OCI-M1 (cell line): ENCODE measurements at regions not wholly inside any gene's neighbourhood (a gene's known extent, or its start where the extent isn't known, plus 50 kb on each side); places are given as distances from the start of the nearest gene placed in this dataset.
A peak's percentile ranks its signal among the peaks of the same experiment; 100 is the strongest.

Experiments used
- DNase-seq: peaks from one replicate; lab custom pipeline; 2025; lab: John Stamatoyannopoulos, UW

DNA sequence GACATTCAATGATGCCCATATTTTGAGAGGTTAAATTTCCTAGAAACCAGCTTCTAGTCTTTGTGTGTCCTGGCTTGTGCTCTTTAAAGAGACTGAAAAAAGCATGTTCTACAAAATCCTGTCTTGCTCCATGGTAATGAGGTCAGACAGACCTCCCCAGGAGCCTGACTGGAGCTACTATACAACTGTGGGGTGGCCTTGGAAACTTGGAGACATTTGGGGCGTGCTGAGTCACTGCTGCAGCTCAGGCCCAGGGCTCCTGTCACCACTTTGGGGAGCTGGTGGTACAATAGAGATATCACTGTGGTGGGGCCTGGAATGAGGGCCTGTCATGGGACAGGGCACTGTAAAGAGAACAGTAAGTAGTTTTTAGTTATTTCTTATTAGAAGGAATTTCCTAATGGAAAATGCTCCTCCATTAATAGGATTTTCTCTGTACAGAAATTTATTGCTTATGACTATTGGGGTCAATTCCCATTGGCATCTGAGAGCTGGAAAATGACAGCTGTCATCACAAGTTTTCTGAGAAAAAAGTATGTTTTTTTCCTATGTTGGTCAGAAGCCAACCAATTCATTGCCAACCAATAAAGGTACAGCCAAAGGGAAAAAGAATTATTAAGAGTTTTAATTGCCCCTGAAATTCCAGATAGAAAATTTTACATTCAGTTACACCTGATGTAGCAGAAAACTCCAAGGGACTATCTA is 207.4 kb upstream of the JADE1 start:
- DNase-seq, result no peak

DNA sequence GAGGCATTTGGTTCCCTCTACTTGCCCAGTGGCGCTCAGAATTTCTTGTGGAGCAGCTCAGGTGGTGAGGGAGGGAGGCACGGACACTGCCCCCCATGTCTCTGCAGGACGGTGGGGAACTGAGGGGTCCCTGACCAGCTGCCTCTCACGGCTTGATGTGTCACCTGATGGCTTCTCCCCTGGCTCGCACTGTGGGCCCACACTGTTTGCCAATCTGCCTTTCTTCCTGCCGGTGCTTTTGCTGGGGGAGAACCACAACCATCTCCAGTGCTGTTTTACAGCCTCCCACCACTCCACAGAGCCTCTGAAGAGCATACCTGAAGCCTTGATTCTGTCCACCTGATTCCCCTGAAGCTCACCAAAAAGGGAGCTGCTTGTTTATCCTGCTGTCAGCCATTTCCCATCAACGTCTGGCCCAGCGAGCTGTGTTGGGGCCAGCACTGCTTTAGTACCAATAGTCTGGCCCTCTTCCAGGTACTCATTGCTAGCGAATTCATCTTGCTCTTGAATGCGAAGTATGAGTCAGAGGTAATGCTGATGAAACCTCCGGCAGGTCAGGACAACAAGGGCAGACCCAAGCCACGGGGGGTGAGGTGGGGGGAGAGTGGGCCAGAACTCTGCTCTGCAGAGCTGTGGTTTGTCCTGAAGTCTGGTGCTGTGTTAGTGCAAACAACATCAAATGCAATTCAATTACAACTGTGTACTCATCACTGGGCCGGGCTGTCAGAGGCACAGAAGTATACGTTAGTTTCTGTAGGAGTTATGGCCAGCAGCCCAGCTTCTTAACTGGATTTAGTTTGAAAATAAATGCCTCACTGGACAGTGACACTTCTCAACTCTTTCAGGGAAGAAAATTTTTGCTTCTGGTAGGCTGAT is 208.3 kb upstream of the JADE1 start:
- DNase-seq, result no peak

DNA sequence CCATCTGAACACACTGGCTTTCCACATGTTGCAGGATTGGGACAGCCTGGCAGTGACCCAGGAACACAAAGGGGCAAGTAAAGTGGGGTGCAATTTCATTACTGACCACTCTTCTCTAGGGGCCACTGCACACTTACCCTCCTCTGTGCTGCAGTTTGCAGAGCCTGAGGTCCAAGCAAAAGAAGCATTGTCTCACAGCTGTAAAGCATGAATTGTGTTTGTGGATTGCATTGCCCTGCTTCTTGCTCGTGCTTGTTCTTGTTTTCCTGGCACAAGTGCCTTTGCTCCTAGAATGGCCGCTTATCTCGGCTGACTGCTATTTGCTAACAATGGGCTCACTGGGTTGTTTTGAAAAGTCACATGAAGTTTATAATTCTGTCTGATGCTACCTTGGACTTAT is 209.1 kb upstream of the JADE1 start:
- no peak for DNase-seq

DNA sequence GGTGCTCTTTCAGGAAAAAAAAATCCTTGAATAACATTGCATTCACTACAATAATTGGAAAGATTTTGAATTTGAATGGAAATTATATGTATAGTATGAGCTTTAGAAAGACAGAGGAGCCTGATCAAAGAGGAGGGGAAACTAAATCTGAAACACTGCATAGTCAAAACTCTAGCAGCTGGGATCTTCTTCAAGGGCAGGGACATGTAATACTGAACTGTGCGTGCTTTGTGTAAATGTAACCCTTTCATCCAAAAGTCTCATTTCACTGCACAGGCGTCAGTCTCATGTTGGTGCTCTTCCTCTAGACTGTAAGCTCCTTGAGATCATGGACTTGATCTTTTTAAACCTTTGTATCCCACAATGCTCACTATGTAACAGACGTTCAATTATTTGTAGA is 212.0 kb upstream of the JADE1 start:
- DNase-seq, result no peak

DNA sequence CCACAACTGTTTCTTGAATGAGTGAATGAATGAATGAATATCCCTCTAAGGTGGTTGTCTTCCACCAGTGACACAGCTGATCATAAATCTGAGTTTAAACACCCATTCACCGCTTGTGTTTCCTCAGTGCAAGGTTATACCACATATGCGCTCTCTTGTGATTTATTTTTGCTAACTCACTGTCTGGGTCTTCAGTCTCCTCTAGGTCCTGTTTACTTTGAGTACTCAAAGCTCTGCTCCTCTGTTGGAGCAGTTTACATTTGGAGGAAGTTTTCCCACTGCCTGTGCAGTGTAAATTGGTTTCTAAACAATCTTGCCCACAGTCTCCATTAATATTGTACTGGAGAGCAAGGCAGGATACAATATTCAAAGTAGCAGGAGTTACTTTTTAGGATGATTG is 212.6 kb upstream of the JADE1 start:
- DNase-seq, result no peak

DNA sequence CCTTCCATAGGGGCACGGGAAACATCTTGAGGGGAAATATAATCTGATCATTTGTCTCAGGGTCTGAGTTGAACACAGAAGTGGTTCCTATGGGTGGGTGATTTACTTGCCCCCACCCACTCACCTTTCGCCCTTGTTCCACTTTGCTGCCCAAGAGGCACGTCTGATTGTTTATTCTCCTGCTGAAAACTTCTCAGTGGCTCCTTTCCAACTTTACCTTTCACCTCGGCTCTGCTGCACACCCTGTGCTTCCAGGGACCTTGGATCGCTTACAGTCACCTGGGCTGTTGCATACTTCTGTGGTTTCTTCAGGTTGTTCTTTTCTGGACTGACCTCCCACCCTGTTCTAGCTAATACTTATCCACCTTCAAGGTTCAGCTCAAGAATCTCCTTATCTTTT is 213.4 kb upstream of the JADE1 start:
- no peak for DNase-seq

DNA sequence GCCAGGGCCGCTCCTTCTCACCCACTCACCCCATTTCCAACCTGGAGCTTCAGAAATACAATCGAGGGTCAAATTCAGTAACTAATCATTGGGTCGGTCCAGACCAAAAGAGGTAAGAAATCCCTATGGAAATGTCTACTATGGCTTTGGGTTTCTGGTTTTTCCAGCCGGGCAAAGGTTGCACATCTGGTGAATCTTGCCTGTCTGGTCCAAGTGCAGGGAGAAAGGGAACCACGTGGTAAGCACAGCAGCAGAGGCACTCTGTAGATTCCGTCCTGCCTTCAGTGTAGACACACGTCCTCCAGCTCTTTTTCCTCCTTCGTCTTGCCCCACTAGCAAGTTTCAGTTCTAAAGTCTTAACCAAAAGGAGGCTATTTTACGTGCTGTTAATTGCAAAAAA is 218.0 kb upstream of the JADE1 start:
- DNase-seq, result no peak

DNA sequence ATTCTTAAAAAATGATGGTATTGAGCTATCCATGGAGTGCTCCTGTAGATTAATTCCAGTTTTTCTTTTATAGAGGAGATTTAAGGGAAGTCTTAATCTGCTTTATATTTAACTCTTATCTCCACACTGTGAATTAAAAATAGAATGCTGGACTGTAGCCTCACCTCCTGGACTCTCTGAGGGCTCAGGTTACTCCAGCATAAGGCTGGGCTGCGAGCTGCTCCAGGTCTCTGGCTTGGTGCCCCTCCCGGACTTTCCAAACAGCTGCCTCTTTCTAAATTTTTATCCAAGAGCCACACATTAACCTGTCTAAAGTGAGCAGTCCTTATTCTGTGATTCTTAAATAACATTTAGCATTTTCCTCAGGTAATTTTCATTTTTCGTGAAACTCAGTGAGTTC is 218.7 kb upstream of the JADE1 start:
- DNase-seq, result no peak

DNA sequence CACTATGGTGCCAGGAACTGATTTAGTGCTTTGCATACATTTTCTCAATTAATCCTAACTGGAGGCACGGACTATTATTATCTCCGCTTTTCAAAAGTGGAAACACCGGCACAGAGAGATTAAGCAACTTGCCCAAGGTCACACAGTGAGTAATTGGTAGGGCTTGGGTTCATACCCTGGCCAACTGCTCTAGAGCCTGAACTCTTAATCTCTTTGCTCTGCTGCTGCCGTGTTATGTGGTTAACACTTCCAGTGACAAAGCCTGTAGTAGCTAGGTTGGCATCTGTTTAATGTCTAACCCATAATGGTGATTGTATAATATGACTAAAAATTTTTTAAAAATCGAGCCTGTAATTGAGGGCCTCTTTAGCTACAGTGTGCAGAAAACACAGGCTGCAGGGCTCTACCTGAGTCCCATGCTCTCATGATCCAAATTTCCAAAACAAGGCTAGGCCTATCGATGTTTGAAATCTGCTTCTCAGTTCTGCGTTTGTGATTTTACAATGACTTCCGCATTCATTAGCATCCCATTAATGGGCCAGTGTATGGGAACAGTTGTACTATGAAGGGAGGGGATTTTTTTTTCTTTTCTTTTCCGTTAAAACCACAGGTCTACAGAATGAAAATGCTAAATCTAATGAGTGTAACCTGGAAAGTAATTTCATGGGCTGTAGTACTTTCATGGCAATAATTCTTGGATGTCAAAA is 219.3 kb upstream of the JADE1 start:
- DNase-seq, result no peak

DNA sequence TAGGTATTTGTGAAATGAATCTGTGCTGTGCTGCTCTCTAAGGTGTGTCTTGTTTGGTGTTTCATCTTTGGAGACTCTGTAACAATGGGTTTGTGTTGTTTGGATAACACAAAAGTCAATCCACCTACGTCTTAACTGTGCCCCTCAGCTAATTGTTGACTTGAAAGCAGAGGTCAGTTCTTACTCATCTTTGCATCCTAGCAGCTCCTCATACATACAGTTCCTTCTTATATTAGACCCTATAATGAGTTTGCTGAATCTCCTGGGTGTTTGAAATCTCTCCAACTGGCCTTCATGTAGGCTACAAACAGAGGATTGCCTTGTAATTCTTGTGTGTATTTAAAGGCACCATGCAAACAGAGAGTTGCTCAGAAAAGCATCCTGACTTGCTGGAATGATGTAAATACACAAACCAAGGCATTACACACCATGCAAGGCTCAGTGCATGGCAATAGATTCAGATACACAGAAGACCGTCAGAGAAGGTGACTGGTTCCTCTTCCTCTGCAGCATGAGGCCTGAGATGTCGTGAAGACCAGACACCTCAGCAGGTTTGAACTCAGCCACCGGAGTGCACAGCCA is 220.0 kb upstream of the JADE1 start:
- DNase-seq, result no peak

DNA sequence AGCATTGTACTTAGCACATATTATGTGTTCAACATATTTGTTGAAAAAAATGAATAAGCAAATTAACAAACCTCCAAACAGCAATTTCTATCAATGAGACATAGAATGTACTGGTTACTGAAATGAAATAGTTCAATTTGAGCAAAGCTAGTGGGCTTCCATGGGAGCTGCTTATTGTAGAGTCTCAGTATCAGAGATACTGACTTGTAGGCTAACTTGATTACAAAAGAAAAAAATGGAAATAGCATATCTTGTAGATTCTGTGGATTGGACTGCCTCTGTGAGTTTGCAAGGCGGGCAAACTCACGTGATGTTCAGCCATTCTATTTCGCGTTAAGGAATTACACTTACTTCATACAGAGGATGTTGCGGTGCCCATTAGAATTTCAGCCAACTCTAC is 222.1 kb upstream of the JADE1 start:
- no peak for DNase-seq

DNA sequence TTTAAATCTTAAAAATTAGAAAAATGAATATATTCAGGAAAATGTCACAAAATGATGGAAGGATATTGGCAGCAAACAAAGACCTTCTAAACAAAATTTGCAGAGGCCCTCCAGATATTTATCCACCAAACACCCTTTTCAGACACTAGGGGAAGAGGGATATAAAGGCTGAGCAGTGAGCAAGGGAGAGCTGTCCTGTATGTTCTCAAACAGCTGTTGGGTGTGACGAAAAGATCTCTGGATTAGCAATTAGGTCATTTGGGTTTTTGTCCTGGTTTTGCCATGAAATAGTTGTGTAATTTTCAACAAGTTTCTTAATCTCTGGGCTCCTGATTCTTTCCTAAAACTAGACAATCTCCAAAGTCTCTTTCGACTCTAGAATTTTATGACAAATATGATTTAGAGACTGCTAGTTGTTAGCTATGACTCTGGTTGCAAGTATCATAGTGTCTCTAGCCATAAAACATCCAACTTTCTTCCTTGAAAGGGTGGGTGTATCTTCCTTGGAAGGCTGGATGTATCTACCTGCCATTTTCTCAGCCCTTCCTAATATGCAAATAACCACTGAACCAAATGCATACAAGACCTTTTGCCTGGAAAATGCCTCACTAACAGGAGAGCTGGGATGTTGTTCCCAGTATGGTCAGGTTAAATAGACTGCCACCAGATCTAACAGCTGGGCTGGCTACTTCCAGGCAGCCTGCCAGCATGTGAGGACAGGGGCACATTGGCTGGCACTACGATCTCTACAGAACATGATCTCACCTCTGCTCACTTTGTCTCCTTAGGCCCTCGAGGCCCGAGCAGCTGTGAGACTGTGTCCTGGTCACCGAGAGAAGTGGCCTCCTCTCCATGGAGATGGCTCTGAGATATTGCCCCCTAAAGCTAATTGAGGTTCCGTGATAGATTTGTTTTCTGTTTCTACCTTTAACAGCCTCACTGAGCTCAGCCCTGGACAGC is 225.5 kb upstream of the JADE1 start:
- DNase-seq, result no peak

DNA sequence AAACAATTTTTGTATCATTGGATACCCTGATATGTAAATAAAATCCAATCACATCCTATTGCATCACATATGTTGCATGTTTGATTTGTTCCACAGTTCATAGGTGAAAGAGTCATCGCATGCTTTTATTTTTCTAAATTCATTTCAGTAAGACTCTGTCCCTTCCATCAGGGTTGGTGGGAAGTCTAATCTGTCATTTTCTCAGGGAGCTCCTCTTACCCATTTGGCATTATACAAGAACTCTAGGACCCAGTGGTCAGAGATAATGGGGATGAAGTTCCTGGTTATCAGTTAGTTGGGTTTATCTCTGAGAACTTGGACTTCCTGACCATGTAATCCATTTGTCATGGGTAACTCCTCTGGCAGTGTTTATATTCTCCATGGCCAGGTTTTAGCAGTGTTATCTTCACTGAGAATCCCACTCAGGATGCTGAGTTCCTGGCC is 227.1 kb upstream of the JADE1 start:
- peak; percentile 63 for DNase-seq

DNA sequence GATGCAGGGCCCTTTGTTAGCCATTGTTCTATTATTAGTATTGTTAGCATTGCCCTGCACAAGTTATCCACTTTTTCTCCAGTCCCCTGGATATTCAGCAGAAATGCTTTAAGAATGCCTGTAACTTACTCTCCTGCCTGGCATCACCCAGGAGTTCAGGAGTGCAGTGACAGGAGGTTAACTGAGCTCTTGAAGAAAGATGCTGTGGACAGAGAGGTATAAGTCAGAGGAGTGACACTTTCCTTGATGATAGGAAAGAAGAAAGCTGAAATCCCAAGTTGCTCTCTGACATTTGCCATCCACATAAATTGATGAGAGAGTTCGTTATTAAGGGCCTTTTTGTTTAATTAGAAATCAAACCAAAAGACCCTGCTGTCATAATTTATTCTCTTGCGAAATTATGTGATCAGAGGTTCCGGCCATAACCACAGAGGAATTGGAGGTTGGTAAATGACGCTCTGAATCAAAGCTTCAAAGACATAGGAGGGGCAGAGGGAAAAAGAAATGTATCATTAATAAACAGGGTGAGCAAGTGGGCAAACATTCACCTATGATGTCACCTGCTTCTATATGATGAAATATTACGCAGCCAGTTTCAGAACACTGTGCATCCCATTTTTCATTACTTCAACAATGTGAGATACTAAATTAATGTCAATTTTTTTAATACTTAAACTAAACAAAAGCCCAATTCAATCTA is 230.2 kb upstream of the JADE1 start:
- DNase-seq, result no peak

DNA sequence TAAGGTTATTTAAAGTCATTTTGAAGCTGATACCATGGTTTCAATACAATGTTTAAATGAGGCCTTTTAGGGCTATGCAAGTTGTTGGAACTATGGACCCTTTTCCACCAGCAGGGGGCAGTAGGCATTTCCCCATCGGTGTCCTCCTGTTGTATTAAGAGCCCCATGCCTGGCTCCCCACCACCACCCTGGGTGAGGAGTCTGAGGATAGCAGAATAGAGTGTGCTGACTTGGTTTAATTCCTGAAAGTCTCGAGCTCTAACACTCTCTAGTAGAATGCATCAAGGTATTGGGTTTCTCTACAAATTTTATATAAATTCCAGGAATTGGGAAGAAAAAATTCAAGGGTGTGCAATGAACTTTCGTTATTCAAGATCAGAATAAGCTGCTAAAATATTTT is 234.8 kb upstream of the JADE1 start:
- peak; percentile 90 for DNase-seq

DNA sequence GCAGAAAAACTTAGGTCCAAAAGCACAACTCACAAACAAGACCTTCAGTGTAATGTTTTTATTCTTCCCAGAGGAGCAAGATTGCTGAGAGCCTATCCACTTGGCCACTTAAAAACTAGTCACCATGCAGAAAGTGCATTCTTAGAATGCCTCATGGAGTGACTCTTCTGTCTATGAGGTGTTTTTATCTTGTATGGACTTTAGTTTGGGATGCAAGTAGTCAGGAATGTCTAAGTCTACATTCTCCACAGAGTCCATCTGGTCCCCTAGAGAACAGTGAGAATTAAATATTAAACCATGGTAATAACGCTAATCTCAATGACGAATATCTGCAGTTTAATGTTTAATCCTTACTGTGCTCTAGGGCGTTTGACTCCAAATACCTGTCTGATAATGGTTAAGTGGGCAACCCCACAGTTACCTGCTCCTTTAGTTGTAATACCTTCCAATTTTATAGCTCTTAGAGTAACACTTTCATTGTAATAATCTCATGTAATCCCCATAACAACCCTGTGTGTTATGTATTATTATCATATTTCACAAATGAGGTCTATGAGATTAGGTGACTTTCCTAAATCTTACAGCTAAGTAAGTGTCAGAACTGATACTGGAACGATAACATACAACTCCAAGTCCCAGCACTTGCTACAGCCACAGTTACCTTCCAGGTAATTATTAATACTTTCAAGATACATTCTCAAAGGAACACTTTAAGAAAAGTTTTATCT is 235.6 kb upstream of the JADE1 start:
- no peak for DNase-seq

DNA sequence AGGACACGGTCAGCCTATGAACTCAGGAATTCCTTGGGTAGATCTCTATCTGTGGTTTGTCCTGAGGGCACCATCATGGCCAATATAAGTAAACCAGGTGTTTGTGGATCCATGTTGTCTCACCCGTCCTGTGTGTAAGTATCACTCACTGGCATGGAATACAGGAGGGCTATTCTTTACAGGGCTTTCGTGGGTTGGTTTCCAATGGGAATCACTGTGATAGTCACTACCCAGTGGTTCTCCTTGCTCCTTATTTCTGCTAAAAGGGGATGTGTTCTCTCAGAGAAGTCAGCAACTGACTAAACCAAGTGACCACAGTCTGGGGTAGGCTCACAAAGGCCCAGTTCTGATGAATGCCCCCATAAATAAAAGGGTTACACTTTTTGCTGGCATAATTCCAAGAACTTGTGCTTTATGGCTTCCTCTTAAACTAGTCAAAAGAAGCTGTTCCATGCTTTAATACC is 236.7 kb upstream of the JADE1 start:
- DNase-seq, result no peak

DNA sequence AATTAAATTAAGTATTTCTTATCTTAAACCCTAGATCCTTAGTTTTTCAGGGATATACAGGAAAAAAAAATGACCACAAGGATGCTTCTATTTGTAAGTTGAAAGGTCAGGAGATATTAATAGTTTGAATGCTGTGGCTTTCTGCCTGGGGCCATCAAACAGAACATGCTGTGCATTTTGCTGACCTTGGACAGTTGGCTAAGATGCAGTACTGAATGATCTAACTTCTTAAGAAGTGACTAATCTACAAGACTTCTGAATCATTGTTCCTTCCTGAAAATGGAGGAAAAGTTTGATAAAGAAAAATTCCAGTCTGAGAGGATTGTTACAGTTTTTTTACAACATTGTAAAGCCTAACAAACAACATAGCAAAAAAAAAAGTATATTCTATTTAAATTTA is 237.8 kb upstream of the JADE1 start:
- DNase-seq, result peak; percentile 19

DNA sequence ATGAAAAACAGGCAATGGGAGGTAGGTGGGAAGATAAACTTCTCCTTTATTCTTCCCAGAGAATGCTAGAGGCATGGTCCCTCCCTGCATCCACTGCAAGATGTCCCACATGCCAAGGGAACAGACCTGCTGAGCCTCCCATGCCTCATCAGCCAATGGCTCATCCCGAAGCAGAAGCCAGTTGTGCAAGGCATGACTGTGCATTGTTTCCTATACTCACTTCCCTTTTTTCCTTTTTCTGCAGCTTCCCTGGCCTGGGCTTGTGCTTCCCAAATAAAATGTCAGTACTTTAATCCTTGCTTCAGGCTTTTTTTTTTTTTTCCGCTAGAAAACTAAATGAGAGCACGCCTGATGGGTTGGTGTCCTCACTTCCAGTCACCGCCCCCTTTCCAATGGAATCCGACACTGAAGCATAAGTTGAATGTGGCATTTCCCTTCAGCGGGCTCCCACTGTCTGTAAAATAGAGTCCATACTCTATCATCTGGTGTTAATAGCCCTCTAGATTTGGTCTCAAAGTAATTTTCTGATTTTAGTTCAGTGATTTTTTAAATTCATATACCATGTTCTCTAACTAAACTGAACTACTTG is 239.0 kb upstream of the JADE1 start:
- peak; percentile 69 for DNase-seq

DNA sequence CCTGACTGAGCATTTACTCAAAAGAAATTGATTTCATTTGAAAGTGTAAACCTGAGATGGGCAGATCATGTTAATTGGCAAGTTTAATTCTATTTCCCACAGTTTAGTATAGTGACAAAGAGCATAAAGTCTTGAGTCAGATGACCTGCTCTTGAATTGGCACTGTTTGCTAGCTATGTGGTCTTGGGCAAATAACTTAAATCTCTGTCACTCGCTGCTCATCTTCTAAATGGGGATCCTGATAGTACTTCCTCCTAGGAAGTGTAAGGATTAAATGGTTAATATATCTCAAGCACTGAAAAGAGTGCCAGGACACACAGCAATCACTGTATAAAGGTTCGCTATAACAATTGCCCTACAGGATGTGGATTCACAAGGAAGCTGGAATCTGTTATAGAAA is 242.8 kb upstream of the JADE1 start:
- DNase-seq, result no peak
